HUDEP-2 (cell line): ENCODE measurements at regions not wholly inside any gene's neighbourhood (a gene's known extent, or its start where the extent isn't known, plus 50 kb on each side); places are given as distances from the start of the nearest gene placed in this dataset.
"Not testable (repeated sequence)": the region's sequence is repeated elsewhere in the genome, so short reads cannot be mapped to it uniquely, and the experiment has no call there.

ENCODE experiments used
- DNase-seq, 76 experiments: peaks; one replicate each; lab custom pipeline; 2025; ENCODE audit not compliant: unreplicated experiment in 76 of 76; lab: John Stamatoyannopoulos, UW

DNA sequence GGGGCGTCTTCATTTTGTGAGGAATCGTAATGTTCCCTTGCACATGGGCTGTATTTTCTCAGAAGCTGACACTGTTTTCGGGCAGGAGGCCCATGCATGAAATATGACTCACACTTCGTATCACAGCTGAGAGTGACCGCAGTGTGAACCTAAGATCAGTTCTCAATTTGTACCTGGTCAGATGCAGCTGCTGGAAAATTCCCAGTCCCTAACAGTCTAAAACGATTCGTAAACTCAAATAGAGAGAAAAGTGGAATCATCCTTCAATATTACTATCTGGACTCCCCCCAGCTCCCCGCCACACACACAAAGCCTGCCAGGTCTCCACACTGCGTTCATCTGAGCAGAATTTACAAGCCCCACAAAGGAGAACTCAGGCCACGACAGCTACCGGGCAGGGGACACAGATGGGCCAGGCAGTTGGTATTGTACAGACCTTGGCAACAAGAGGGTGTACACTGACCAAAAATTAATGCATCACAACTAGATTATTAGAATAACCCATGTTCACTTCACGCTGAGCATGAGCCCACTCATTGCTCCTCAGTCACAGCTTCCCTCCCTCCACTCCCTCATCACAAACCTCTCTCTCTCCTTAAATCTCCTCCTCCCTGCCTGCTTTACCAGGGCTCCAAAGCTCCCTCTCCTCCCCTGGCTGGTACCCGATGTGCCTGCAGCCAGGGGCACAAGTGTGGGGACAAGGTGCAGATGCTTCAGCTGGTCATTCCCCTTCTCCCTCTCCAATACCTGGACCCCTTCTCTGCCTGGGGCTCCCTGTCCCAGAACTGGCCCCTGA is 488.4 kb downstream of the PREX1 start:
- no peak for DNase-seq

GRCh38 chr20:48338717-48339116 is 489.1 kb downstream of the PREX1 start:
- no peak for DNase-seq

DNA sequence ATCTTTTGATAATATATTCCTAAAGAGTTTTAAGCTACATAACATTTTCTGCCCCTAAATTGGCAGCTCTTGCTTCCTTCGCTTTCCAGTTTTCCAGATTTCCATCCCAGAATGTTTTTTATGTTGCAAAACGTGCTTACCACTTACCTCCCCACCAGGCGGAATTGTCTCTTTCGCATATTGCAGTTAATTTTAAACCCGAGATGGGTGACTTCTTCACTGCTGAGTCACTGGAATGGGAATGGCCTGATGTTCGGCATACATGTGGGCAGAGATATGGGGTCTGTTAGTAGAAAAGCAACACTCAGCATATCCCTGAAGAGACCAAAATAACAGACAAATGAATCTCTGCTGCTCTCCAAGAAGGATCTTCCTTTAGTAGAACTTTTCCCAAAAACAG is 491.2 kb downstream of the PREX1 start:
- no peak for DNase-seq

DNA sequence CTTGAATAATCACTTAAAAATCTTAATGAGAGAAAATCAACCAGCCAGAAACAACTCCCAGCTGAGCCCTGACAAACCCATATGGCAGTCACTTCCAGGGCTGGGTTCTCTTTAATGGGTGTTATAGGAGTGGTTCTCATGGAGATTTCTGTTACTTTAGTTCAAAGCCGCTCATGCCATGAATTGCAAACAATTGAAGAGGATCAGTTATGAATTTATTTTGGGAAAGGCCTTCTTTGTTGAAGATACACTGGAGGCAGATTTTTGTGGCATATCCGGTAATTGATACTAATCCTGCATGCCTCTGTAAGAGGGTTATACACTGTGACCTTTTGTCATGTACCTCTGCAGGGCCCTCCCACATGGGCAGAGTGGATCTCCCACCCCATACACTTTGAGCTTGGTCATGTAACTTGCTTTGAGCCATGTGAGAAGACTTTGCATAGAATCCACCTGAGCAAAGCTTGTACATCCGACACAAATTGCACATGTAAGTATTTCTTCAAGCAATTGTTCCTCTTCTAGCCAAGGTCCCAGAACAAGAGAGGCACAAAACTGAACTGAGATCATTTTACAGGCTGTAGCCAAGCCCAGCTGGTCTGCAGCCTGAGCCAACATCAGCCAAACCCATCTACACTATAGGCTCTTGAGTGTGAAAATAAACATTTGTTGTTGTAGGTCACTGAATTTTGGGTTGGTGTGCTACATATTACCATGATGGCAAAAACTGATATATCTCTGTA is 492.3 kb downstream of the PREX1 start:
- DNase-seq = no peak

- no peak for DNase-seq
Measured at GRCh38 chr20:48333707-48334106, 494.1 kb downstream of the PREX1 start.

- DNase-seq = no peak
Measured at GRCh38 chr20:48332555-48332954, 495.2 kb downstream of the PREX1 start.

DNA sequence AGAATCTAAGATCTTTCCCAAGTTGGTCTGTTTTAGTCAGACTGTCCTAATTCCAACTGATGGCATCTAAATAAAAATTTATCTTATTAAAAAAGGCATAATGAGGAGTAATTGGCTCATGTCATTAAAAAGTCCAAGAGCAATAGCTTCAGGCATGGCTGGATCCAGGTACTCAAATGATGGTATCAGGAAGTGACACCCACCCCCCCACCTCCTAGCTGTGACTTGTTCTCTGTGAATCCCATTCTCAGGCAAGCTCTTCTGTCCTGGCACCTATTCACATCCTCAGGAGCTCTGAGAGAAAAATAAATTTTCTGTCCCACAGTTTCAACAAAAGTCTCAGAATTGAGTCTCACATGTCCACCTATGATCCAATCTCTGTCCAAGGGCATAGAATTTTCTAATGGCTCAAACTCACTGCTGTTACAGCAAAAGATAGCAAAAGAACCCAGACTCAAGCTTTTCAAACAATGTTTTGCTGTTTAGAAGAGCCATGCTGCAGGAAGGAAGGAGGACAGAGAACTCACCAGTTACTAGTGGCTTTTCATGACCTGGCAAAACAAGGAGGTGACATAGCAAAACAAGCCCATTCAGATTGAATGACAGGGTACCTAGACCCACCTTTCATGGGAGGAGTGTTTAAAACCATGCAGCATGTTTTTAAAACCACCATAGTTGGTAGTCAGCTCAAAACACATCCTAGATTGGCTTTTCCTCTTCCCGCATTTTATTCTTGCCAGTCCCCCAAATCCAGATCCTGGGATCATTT is 496.1 kb downstream of the PREX1 start:
- DNase-seq = no peak

GRCh38 chr20:48329676-48330664 is 497.8 kb downstream of the PREX1 start:
- DNase-seq = peak in 2 of 76 experiments; percentile 8 to 14

GRCh38 chr20:48329031-48329615 is 498.7 kb downstream of the PREX1 start:
- DNase-seq = no peak

DNA sequence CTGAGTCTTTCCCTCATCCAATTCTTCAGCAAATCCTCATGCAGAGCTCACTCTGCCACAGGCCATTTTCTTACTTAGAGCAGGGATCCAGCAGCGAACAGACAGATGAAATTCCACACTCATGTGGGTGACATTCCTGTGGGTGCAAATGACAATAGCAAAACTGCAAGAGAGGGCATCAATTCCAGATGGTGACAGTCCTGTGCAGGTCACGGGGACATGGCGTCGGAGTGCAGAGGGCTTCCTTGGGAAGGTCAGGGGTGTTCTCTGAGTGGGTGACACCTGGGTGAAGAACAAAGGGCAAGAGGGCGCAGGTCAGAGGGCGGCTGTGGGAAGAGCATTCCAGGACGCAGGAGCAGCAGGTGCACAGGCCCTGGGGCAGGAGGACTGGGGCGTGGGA is 500.0 kb downstream of the PREX1 start:
- DNase-seq = not testable (repeated sequence)

- no peak for DNase-seq
Measured at GRCh38 chr20:48326868-48327267, 500.9 kb downstream of the PREX1 start.

DNA sequence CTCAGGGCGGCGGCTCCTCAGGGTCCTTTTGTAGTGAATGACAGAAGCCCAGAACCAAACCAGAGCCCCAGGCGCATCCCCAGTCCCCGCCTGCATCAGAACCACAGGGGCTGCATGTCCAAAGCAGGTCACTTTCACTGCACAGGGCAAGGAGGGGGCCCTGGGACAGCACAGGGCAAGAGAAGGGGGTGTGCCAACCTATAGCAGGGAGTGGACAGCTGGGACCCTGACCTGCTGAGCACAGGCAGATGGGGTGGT is 501.4 kb downstream of the PREX1 start:
- DNase-seq = no peak

- DNase-seq = no peak
Measured at GRCh38 chr20:48325656-48326433, 502.0 kb downstream of the PREX1 start.

GRCh38 chr20:48324744-48325143 is 503.1 kb downstream of the PREX1 start:
- DNase-seq = no peak

GRCh38 chr20:48321271-48321670 is 506.5 kb downstream of the PREX1 start:
- no peak for DNase-seq

DNA sequence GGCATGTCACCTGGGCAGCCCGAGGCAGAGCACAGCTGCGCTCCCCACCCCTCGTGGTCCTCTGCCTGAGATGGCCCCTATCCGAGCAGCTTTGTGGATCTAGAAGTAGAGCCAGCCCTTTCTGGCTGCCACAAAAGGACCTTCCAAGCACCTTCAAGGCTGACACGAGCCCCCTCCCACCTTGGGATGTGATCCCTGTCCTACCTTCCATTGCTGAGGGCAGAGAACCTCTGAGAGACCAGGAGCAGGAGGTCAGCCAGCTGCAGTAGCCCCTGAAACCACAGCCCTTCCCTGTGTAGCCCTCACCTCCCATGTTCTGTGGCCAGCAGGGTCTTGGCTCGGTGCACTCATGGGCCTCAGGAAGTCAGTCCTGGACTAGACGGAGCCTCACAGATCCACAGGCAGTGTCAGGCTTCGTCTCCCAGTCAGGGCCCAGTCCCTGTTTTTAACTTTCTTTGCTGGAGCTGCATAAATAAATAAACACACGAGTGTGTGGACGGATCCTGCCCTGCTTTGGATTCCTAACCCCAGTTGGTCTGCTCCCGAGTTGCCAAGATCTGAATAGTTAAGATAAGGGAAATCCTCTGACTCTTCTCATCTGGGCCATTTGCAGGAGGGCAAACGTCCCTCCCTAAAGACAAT is 507.7 kb downstream of the PREX1 start:
- no peak for DNase-seq

DNA sequence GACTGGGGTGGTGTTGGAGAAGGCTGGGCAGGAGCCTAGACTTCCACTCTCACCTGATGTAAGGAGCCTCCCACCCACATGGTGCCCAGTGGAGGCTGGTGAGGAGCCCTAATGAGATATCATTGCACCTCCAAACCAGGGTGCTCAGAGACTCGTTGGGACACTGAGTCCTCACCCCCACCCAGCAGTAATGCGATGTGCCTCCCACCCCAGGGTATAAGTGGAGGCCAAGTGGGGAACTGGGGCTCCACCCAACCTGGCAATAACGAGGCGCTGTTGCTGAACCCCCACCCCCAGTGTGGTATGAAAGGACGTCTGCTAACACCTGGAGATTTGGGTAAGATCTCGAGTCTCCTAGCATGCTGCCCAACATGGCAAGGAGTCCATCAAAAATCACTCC is 510.2 kb downstream of the PREX1 start:
- DNase-seq = no peak

GRCh38 chr20:48314925-48315592 is 512.7 kb downstream of the PREX1 start:
- DNase-seq = no peak
